ENCODE measurements at regions not wholly inside any gene's neighbourhood (a gene's known extent, or its start where the extent isn't known, plus 50 kb on each side); places are given as distances from the start of the nearest gene placed in this dataset.

GRCh38 chr2:240301256-240301795 is 134.1 kb upstream of the GPC1 start:
- DNase-seq, result no peak

- DNase-seq, result no peak
These were observed 133.4 kb upstream of the GPC1 start for GRCh38 chr2:240302041-240302440.

GRCh38 chr2:240302933-240303595 is 132.4 kb upstream of the GPC1 start:
- no peak for DNase-seq

- DNase-seq, result no peak
These were observed 131.3 kb upstream of the GPC1 start for GRCh38 chr2:240303896-240304745.

- DNase-seq, result no peak
These were observed 130.7 kb upstream of the GPC1 start for GRCh38 chr2:240304746-240305161.

GRCh38 chr2:240305369-240305962 is 130.0 kb upstream of the GPC1 start:
- DNase-seq, result no peak

- DNase-seq, result no peak
These were observed 129.3 kb upstream of the GPC1 start for GRCh38 chr2:240306185-240306584.

- DNase-seq, result no peak
These were observed 127.3 kb upstream of the GPC1 start for GRCh38 chr2:240308111-240308651.

- no peak for DNase-seq
These were observed 126.2 kb upstream of the GPC1 start for GRCh38 chr2:240309214-240309613.

GRCh38 chr2:240310201-240310600 is 125.3 kb upstream of the GPC1 start:
- no peak for DNase-seq

GRCh38 chr2:240310645-240311044 is 124.8 kb upstream of the GPC1 start:
- DNase-seq, result no peak

- DNase-seq, result no peak
These were observed 123.6 kb upstream of the GPC1 start for GRCh38 chr2:240311821-240312220.

- no peak for DNase-seq
These were observed 116.1 kb upstream of the GPC1 start for GRCh38 chr2:240319221-240319854.

GRCh38 chr2:240319855-240320203 is 115.6 kb upstream of the GPC1 start:
- DNase-seq, result no peak

GRCh38 chr2:240320204-240320993 is 115.1 kb upstream of the GPC1 start:
- no peak for DNase-seq

GRCh38 chr2:240322231-240322955 is 113.1 kb upstream of the GPC1 start:
- DNase-seq, result no peak

GRCh38 chr2:240322991-240323390 is 112.5 kb upstream of the GPC1 start:
- DNase-seq, result no peak

- DNase-seq, result no peak
These were observed 111.7 kb upstream of the GPC1 start for GRCh38 chr2:240323601-240324291.

GRCh38 chr2:240324312-240325015 is 111.0 kb upstream of the GPC1 start:
- no peak for DNase-seq
